Mammary epithelial cell (primary cell): ENCODE measurements at regions not wholly inside any gene's neighbourhood (a gene's known extent, or its start where the extent isn't known, plus 50 kb on each side); places are given as distances from the start of the nearest gene placed in this dataset.

ENCODE experiments used
- EZH2 ChIP-seq: IDR thresholded peaks from 2 replicates; pipeline ENCODE4 v1.6.1; 2012; ENCODE audit warnings: low read length, inconsistent platforms, borderline replicate concordance
- TF ChIP-seq, protein P1 (sequence below), 2 donors: IDR thresholded peaks in 1 of 2; conservative IDR thresholded peaks in 1 of 2; 2 replicates each; pipeline ENCODE4 v1.5.1; 2011 to 2012; ENCODE audit warnings: inconsistent platforms in 2 of 2, low read length in 2 of 2, mild to moderate bottlenecking in 2 of 2, control low read depth in 1 of 2, low read depth in 1 of 2; ENCODE audit not compliant: insufficient read depth in 1 of 2; ENCODE audit errors: extremely low read depth in 1 of 2

- TF ChIP-seq, protein P1, sequence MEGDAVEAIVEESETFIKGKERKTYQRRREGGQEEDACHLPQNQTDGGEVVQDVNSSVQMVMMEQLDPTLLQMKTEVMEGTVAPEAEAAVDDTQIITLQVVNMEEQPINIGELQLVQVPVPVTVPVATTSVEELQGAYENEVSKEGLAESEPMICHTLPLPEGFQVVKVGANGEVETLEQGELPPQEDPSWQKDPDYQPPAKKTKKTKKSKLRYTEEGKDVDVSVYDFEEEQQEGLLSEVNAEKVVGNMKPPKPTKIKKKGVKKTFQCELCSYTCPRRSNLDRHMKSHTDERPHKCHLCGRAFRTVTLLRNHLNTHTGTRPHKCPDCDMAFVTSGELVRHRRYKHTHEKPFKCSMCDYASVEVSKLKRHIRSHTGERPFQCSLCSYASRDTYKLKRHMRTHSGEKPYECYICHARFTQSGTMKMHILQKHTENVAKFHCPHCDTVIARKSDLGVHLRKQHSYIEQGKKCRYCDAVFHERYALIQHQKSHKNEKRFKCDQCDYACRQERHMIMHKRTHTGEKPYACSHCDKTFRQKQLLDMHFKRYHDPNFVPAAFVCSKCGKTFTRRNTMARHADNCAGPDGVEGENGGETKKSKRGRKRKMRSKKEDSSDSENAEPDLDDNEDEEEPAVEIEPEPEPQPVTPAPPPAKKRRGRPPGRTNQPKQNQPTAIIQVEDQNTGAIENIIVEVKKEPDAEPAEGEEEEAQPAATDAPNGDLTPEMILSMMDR (conservative IDR thresholded peaks at IDR 0.05 in 1 of 2, IDR thresholded peaks at IDR 0.05 in 1 of 2; ENCODE audit: extremely low read depth in 1 of 2, insufficient read depth in 1 of 2, low read depth in 1 of 2, low read length in 2 of 2): no peak
- no peak for TF ChIP-seq EZH2
These were observed 1413.5 kb upstream of the RAG2 start for GRCh38 chr11:38011496-38011895.
